ENCODE measurements at regions not wholly inside any gene's neighbourhood (a gene's known extent, or its start where the extent isn't known, plus 50 kb on each side); places are given as distances from the start of the nearest gene placed in this dataset.

DNA sequence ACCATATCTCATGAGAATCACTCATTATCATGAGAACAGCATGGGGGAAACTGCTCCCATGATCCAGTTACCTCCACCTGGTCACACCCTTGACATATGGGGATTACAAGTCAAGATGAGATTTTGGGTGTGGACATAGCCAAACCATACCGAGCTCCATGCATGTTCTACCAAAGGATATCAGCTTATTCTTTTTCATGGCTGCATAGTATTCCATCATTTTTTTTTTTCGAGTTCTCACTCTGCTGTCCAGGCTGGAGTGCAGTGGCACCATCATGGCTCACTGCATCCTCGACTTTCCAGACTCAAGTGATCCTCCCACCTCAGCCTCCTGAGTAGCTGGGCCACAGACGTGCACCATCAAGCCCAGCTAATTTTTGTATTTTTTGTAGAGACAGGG, 668.3 kb downstream of the GATA3 start:
- TF ChIP-seq CEBPB (IDR thresholded peaks at IDR 0.05; ENCODE audit: low read depth): no peak
- TF ChIP-seq, protein P1, sequence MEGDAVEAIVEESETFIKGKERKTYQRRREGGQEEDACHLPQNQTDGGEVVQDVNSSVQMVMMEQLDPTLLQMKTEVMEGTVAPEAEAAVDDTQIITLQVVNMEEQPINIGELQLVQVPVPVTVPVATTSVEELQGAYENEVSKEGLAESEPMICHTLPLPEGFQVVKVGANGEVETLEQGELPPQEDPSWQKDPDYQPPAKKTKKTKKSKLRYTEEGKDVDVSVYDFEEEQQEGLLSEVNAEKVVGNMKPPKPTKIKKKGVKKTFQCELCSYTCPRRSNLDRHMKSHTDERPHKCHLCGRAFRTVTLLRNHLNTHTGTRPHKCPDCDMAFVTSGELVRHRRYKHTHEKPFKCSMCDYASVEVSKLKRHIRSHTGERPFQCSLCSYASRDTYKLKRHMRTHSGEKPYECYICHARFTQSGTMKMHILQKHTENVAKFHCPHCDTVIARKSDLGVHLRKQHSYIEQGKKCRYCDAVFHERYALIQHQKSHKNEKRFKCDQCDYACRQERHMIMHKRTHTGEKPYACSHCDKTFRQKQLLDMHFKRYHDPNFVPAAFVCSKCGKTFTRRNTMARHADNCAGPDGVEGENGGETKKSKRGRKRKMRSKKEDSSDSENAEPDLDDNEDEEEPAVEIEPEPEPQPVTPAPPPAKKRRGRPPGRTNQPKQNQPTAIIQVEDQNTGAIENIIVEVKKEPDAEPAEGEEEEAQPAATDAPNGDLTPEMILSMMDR (IDR thresholded peaks at IDR 0.05 in 2 of 3, conservative IDR thresholded peaks at IDR 0.05 in 1 of 3; ENCODE audit: borderline replicate concordance in 1 of 3, insufficient read depth in 1 of 3, low read depth in 2 of 3, low read length in 2 of 3): no peak
- TF ChIP-seq FOSL1 (IDR thresholded peaks at IDR 0.05; ENCODE audit: low read depth): no peak

Data from HCT116 (cell line).